K562 (cell line): ENCODE measurements at regions not wholly inside any gene's neighbourhood (a gene's known extent, or its start where the extent isn't known, plus 50 kb on each side); places are given as distances from the start of the nearest gene placed in this dataset.

Source experiments
- ATAC-seq: fragments of 200-7000 bp; cut with Tn5 transposase; 3 replicates; pipeline ENCODE4 v1.9.1; 2020; ENCODE audit warnings: moderate library complexity
- BruUV-seq: library from RNA; stranded (reverse); fragments of 400-500 nt; replicated peaks from 2 replicates; lab custom pipeline; 2021; lab: Mats Ljungman, UMichigan
- CTCF ChIA-PET: fragments of 300-600 bp; formaldehyde crosslinking; extraction: SDS; loops from one replicate; lab custom pipeline; 2021; ENCODE audit warnings: low intra/inter-chr PET ratio; lab: Yijun Ruan, JAX
- POLR2A ChIA-PET: fragments of 300-600, 350-650 bp; sonication (Branson Sonifier 250); formaldehyde crosslinking; extraction: SDS; loops from one replicate; lab custom pipeline; 2021; ENCODE audit warnings: antibody characterized with exemption, inconsistent platforms; lab: Yijun Ruan, JAX
- DNase-seq, 4 experiments: peaks; one replicate each; pipeline versions ENCODE4 v3.0.0 to v3.0.0-alpha.2; 2011 to 2018; ENCODE audit warnings: low spot score in 3 of 4, mixed read lengths in 3 of 4; ENCODE audit errors: extremely low read depth in 1 of 4
- FAIRE-seq: peaks from 2 replicates; lab custom pipeline; 2011; peaks lifted over from hg19 to GRCh38; lab: Jason Lieb, UNC
- H2AFZ ChIP-seq: 2 replicates; pipeline ENCODE4 v1.6.0; 2011; ENCODE audit warnings: low read depth, low read length, control low read depth, inconsistent platforms
- H3K27ac ChIP-seq: fragments of 200-600 bp; 3 replicates; pipeline ENCODE4 v1.8.0; 2011; ENCODE audit warnings: low read depth, mild to moderate bottlenecking, control low read depth, inconsistent platforms, low read length, moderate library complexity, mixed read lengths; ENCODE audit errors: extremely low read depth
- H3K27me3 ChIP-seq, 2 experiments: fragments of 300-600 bp in 1 of 2; 2 replicates in 1 of 2; 3 replicates in 1 of 2; pipeline versions ENCODE4 v1.6.0 to v1.8.0; 2011; ENCODE audit warnings: inconsistent platforms in 2 of 2, low read length in 2 of 2, mild to moderate bottlenecking in 1 of 2, mixed read lengths in 1 of 2, moderate library complexity in 1 of 2; ENCODE audit not compliant: control insufficient read depth in 2 of 2, insufficient read depth in 2 of 2
- H3K36me3 ChIP-seq: fragments of 300-600 bp; 3 replicates; pipeline ENCODE4 v1.8.0; 2011; ENCODE audit warnings: mild to moderate bottlenecking, low read length, inconsistent platforms; ENCODE audit not compliant: control insufficient read depth, insufficient read depth
- H3K4me1 ChIP-seq, 2 experiments: fragments of 200-600 bp in 1 of 2; replicated peaks in 1 of 2; 2 replicates in 1 of 2; 3 replicates in 1 of 2; pipeline versions ENCODE4 v1.5.1 to v1.8.0; 2011; ENCODE audit warnings: inconsistent platforms in 2 of 2, low read length in 2 of 2, mild to moderate bottlenecking in 1 of 2, mixed read lengths in 1 of 2, moderate library complexity in 1 of 2; ENCODE audit not compliant: control insufficient read depth in 2 of 2, insufficient read depth in 2 of 2
- H3K4me2 ChIP-seq: 2 replicates; pipeline ENCODE4 v1.6.1; 2011; ENCODE audit warnings: low read length, control low read depth, inconsistent platforms, mixed read lengths; ENCODE audit not compliant: insufficient read depth
- H3K4me3 ChIP-seq: fragments of 200-600 bp; sonication (generic), shearing (Covaris generic); 2 replicates; pipeline ENCODE4 v1.5.1; 2016; ENCODE audit warnings: control low read depth, inconsistent platforms
- H3K79me2 ChIP-seq: fragments of 200-600 bp; 3 replicates; pipeline ENCODE4 v1.8.0; 2011; ENCODE audit warnings: low read length, inconsistent platforms; ENCODE audit not compliant: control insufficient read depth, insufficient read depth
- H3K9ac ChIP-seq, 2 experiments: 2 replicates each; pipeline versions ENCODE4 v1.6.0 to v1.6.1; 2011; ENCODE audit warnings: low read depth in 2 of 2, low read length in 2 of 2, control low read depth in 1 of 2, inconsistent platforms in 1 of 2, mild to moderate bottlenecking in 1 of 2, mixed read lengths in 1 of 2; ENCODE audit not compliant: insufficient read depth in 1 of 2
- H3K9me1 ChIP-seq: one replicate; pipeline ENCODE4 v1.6.0; 2011; ENCODE audit warnings: inconsistent platforms, mild to moderate bottlenecking, low read length, moderate library complexity; ENCODE audit not compliant: control insufficient read depth, insufficient read depth
- H3K9me3 ChIP-seq: replicated peaks from 2 replicates; pipeline ENCODE4 v1.5.1; 2011; ENCODE audit warnings: low read depth, low read length, inconsistent platforms; ENCODE audit not compliant: control insufficient read depth, insufficient read depth
- H4K20me1 ChIP-seq: replicated peaks from 2 replicates; pipeline ENCODE4 v1.6.1; 2011; ENCODE audit warnings: low read length, inconsistent platforms, mixed read lengths; ENCODE audit not compliant: control insufficient read depth, insufficient read depth
- ARNT ChIP-seq, 2 experiments: fragments of 450-650 bp; IDR thresholded peaks; 2 replicates each; pipeline ENCODE4 v1.6.1; 2016; ENCODE audit warnings: mild to moderate bottlenecking in 1 of 2
- COPS2 ChIP-seq: fragments of 450-650 bp; conservative IDR thresholded peaks from 2 replicates; pipeline ENCODE4 v1.6.1; 2016; ENCODE audit warnings: mild to moderate bottlenecking, moderate library complexity
- HDAC8 ChIP-seq: fragments of 450-650 bp; IDR thresholded peaks from 2 replicates; pipeline ENCODE4 v1.6.1; 2016; ENCODE audit warnings: mild to moderate bottlenecking, missing genetic modification characterization, moderate library complexity, missing compliant biosample characterization
- MCM3 ChIP-seq: fragments of 450-650 bp; IDR thresholded peaks from 2 replicates; pipeline ENCODE4 v1.6.1; 2016
- NR2F6 ChIP-seq: fragments of 450-650 bp; formaldehyde crosslinking; IDR thresholded peaks from 2 replicates; pipeline ENCODE4 v1.4.0; 2020; ENCODE audit warnings: mild to moderate bottlenecking
- SAFB ChIP-seq: fragments of 200-400 bp; formaldehyde crosslinking; IDR thresholded peaks from 2 replicates; pipeline ENCODE4 v1.6.1; 2017; ENCODE audit warnings: low read depth, low read length, borderline replicate concordance
- STAT6 ChIP-seq: sonication (generic); formaldehyde crosslinking; IDR thresholded peaks from 2 replicates; pipeline ENCODE4 v1.8.1; 2023; ENCODE audit warnings: mild to moderate bottlenecking, missing genetic modification reagents
- ZNF551 ChIP-seq: fragments of 250-450 bp; sonication (Bioruptor Pico); IDR thresholded peaks from 2 replicates; pipeline ENCODE4 v1.5.0; 2021; ENCODE audit warnings: mild to moderate bottlenecking, moderate library complexity
- in situ Hi-C: fragments of 300-500 bp; cut with MboI; formaldehyde crosslinking; loops from 4 replicates; pipeline ENCODE4 v1.15.0; 2018; ENCODE audit warnings: inconsistent platforms, mixed read lengths
- intact Hi-C: fragments of 100-400 bp; cut with micrococcal nuclease; formaldehyde crosslinking; loops from 2 replicates; pipeline ENCODE4 v1.14.2; 2022

DNA sequence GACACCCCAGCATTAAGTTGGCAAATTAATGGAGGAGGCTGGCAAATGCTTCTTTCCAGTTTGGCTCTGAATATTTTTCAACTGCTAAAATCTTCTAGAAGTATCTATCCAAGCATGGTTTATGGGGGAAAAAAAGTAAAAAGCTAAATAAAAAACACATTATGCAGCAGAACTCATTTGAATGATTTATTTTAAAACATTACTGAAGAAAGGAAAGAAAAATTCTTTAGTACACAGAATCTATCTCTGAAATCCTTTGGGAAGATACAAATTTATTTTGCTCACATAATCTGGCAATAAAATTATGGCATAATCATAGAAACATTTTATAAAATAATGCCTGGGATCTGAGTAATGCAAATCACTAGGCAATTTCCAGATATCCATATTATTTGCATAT, 328.1 kb upstream of the MON1B start:
- no peak overlapping the region for H3K27ac ChIP-seq
- BruUV-seq, result no TSS peak
- ChIA-PET POLR2A (no interaction called here), CTCF (no interaction called here)
- no peaks in the 10 kb centered on the region for H3K27me3 ChIP-seq
- no peaks in the 10 kb centered on the region for H3K36me3 ChIP-seq
- FAIRE-seq, result no peak
- intact Hi-C loops, result no loop called here
- TF ChIP-seq ZNF551 (CRISPR knock-in tag) (no peak), HDAC8 (tag) (no peak), NR2F6 (CRISPR knock-in tag) (no peak), ARNT (IDR thresholded peaks at IDR 0.05) (no peak), STAT6 (no peak), MCM3 (no peak), COPS2 (no peak), SAFB (no peak)
- H2AFZ ChIP-seq, result no peak overlapping the region
- in situ Hi-C loops, result no loop called here
- H3K9me1 ChIP-seq, result no peaks in the 10 kb centered on the region
- H3K4me1 ChIP-seq, result no peaks in the 10 kb centered on the region
- DNase-seq, result no peak
- H3K4me3 ChIP-seq, result no peak overlapping the region
- no peak for ATAC-seq
- H3K9me3 ChIP-seq, result no peaks in the 10 kb centered on the region
- H3K9ac ChIP-seq, result no peak overlapping the region
- no peak overlapping the region for H3K4me2 ChIP-seq
- H3K79me2 ChIP-seq, result no peaks in the 10 kb centered on the region
- no peaks in the 10 kb centered on the region for H4K20me1 ChIP-seq
